ENCODE measurements at regions not wholly inside any gene's neighbourhood (a gene's known extent, or its start where the extent isn't known, plus 50 kb on each side); places are given as distances from the start of the nearest gene placed in this dataset.

GRCh38 chr12:19794116-19794515, 354.8 kb downstream of the AEBP2 start:
- DNase-seq = no peak
- Histone ChIP-seq H3K27me3 (no peaks in the 10 kb centered on the region), H3K4me1 (peaks cover 0 to 26% (median 0%) of the 10 kb centered on the region in 4 donors), H3K9me3 (no peaks in the 10 kb centered on the region), H3K36me3 (no peaks in the 10 kb centered on the region), H3K27ac (no peak overlapping the region), H3K4me3 (no peak overlapping the region)
- no peak for TF ChIP-seq CTCF (IDR thresholded peaks at IDR 0.05)
- intact Hi-C loops (cut with DNase I; ENCODE audit: low total_unique reads) = no loop called here

- Histone ChIP-seq H3K4me3 (no peak overlapping the region), H3K27ac (peak overlapping the region in 1 of 2 donors; percentile 54), H3K9me3 (no peaks in the 10 kb centered on the region), H3K4me1 (peaks cover 0 to 56% (median 11%) of the 10 kb centered on the region in 4 donors), H3K36me3 (no peaks in the 10 kb centered on the region), H3K27me3 (no peaks in the 10 kb centered on the region)
- no peak for TF ChIP-seq CTCF (IDR thresholded peaks at IDR 0.05)
- DNase-seq = no peak
- intact Hi-C loops (cut with DNase I; ENCODE audit: low total_unique reads) = no loop called here
Observed at GRCh38 chr12:19799216-19799615, 359.9 kb downstream of the AEBP2 start.

- Histone ChIP-seq H3K27me3 (no peaks in the 10 kb centered on the region), H3K36me3 (no peaks in the 10 kb centered on the region), H3K9me3 (no peaks in the 10 kb centered on the region), H3K4me1 (peaks cover 0 to 58% (median 11%) of the 10 kb centered on the region in 4 donors), H3K27ac (peak overlapping the region; percentile 43 to 54), H3K4me3 (no peak overlapping the region)
- intact Hi-C loops (cut with DNase I; ENCODE audit: low total_unique reads) = no loop called here
- DNase-seq = no peak
- TF ChIP-seq CTCF (IDR thresholded peaks at IDR 0.05) = no peak
Observed at GRCh38 chr12:19799895-19800602, 360.8 kb downstream of the AEBP2 start.

- no peak for DNase-seq
- TF ChIP-seq CTCF (IDR thresholded peaks at IDR 0.05) = no peak
- H3K36me3 ChIP-seq = no peaks in the 10 kb centered on the region
- H3K4me1 ChIP-seq = peaks cover 0 to 58% (median 11%) of the 10 kb centered on the region in 4 donors
- no peaks in the 10 kb centered on the region for H3K9me3 ChIP-seq
- no peaks in the 10 kb centered on the region for H3K27me3 ChIP-seq
- intact Hi-C loops (cut with DNase I; ENCODE audit: low total_unique reads) = no loop called here
- no peak overlapping the region for H3K4me3 ChIP-seq
- peak overlapping the region; percentile 43 to 54 for H3K27ac ChIP-seq
Observed at GRCh38 chr12:19800884-19801283, 361.6 kb downstream of the AEBP2 start.

DNA sequence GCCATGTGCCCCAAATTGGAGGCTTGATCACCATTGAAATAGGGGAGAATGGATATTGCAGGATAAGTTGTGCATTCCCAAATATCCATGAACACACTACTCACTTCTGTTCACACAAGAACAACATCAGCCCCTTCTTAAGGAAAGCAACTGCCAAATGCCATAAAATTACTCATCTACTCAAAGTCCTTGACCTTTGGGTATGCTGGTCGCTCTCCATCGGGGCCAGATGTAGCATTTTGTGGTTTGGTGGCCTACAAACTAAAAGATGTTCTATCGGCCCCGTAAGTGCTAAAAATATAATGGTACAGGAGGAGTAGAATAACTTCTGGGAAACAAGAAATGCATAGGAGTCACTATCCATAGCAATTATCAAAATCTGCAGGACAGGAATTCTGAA, 362.6 kb downstream of the AEBP2 start:
- DNase-seq = no peak
- intact Hi-C loops (cut with DNase I; ENCODE audit: low total_unique reads) = no loop called here
- Histone ChIP-seq H3K9me3 (no peaks in the 10 kb centered on the region), H3K27ac (peak overlapping the region; percentile 43 to 54), H3K4me1 (peaks cover 0 to 64% (median 11%) of the 10 kb centered on the region in 4 donors), H3K4me3 (no peak overlapping the region), H3K36me3 (no peaks in the 10 kb centered on the region), H3K27me3 (no peaks in the 10 kb centered on the region)
- TF ChIP-seq CTCF (IDR thresholded peaks at IDR 0.05) = no peak
